CD4-positive, alpha-beta T cell treated with Interleukin-15 for 4 hours (primary cell): ENCODE measurements at regions not wholly inside any gene's neighbourhood (a gene's known extent, or its start where the extent isn't known, plus 50 kb on each side); places are given as distances from the start of the nearest gene placed in this dataset.

Experiments used
- DNase-seq: peaks from one replicate; pipeline ENCODE4 v3.0.0-alpha.2; 2020; ENCODE audit warnings: low spot score

DNA sequence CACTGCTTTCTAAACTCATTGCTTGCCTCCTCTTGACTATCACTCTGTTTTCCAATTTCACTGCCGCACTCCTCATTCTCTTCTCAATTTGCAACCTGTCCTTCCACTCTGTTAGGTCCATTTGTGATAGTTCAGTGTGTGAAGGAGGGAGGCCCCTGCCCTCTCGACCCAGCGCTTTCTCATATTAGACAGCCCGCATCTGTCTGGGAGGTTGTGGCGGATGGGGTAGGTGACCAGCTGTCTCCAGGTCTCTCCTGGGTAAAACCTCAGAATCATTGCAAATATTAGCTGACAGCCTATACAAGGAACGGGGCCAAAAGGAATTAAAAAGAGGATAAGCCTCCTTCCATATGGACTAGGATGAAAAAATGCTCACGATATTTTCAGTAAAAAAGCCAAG, 358.3 kb downstream of the SHQ1 start:
- DNase-seq: no peak

DNA sequence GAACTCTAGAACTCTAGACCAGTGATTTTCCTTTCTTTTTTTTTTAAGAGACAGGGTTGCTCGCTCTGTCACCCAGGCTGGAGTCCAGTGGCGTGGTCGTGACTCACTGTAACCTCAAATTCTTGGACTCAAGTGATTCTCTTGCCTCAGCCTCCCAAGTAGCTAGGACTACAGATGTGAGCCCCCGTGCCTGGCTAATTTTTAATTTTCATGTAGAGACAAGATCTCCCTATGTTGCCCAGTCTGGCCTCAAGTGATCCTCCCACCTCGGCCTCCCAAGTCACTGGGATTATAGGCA, 359.6 kb downstream of the SHQ1 start:
- DNase-seq: no peak

- DNase-seq: no peak
Measured at GRCh38 chr3:72487946-72488737, 360.1 kb downstream of the SHQ1 start.

- DNase-seq: peak; percentile 2
Measured at GRCh38 chr3:72487078-72487765, 361.0 kb downstream of the SHQ1 start.

DNA sequence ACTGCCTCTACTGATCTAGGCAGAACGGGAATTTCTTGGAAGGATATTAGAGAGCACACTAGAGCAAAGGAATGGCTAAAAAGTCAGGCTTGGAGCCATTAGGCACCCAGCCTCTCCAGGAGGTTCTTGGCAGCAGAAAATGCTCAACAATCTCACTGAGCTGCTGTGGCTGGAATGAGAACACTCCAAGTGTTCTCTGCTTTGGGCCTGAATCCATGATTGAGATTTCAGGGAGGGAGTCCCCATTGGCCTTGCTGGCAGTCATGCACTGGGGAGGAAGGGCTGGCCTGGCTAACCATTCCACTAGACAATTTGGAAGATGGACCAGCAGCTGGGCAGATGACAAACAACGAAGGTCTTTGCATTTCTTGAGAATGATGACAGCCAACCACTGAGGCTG, 362.6 kb downstream of the SHQ1 start:
- DNase-seq: no peak

- DNase-seq: no peak
Measured at GRCh38 chr3:72483554-72484104, 364.6 kb downstream of the SHQ1 start.

- DNase-seq: peak; percentile 62
Measured at GRCh38 chr3:72482589-72483321, 365.5 kb downstream of the SHQ1 start.

- no peak for DNase-seq
Measured at GRCh38 chr3:72481542-72481941, 366.7 kb downstream of the SHQ1 start.

- no peak for DNase-seq
Measured at GRCh38 chr3:72480366-72480765, 367.9 kb downstream of the SHQ1 start.

DNA sequence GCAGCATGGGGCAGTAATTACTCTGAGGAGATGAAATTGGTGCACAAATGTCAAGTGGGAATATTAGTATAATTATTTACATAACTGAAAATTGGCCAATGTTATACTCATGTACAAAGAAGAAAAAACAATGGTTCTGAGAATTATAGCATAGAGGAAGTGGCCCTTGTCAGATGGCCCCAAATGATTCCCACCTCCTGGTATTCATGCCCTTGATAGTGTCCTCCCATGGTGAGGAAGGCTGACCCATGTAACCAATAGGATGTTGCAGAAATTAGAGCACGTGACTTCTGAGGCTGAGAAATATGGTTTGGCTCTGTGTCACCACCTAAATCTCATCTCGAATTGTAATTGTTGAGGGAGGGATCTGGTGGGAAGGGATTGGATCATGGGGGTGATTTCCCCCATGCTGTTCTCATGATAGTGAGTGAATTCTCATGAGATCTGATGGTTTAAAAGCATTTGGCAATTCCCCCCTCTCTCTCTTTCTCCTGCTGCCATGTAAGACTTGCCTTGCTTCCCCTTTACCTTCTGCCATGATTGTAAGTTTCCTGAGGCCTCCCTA, 368.5 kb downstream of the SHQ1 start:
- DNase-seq: no peak

DNA sequence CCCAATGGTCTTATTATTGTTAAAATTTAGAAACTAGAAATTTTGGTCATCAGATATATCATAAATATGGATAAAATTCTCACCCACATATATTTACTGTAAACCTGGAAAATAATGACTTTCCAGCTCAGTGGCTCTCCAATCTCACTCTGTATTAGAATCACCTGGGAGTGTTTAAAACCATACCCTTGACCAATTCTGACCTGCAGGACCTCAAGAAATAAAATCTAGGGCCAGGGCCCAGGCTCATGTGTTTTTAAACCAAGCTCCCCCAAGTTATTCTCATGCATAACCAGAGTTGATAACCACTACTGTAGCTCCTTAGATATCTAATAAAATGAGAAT, 372.1 kb downstream of the SHQ1 start:
- DNase-seq: no peak

DNA sequence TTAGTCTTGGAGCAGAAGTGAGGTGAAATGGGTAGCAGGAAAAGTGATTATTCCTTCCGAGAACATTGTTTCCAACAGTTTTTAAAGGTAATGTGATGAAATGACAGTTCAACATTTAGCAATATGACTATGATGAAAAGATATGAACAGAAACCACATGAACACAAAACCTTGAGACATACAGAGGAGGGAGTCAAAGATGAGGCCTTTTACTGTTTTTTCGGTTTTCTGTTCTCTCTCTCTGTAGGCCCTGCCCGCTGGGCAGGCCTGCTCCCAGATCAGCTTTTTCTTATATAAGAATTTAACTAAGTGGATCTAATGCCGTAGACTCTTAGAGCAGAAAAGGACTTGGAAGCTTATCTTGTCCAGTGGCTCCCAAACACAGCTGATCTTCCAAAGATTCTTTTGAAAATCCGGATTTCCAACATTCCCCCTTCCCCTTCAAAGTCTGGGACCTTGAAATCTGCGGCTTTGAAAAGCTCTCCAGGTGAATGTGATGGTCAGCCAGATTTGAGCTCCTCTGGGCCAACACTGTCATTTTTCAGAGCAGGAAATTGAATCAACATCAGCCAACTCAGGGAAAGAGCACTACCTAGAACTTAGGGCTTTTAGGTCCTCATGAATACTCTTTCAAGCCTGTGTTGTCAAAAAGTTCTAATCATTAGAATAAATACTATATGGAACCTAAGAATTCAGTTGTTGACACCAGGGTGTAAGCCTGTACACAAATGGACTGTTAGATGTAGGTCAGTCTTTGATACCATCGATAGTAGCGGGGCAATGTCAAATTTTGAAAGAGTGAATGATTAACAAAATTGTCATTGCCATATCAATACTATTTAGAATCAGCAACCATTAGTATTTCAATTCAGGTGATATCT, 372.7 kb downstream of the SHQ1 start:
- no peak for DNase-seq

GRCh38 chr3:72474775-72475174, 373.5 kb downstream of the SHQ1 start:
- no peak for DNase-seq

DNA sequence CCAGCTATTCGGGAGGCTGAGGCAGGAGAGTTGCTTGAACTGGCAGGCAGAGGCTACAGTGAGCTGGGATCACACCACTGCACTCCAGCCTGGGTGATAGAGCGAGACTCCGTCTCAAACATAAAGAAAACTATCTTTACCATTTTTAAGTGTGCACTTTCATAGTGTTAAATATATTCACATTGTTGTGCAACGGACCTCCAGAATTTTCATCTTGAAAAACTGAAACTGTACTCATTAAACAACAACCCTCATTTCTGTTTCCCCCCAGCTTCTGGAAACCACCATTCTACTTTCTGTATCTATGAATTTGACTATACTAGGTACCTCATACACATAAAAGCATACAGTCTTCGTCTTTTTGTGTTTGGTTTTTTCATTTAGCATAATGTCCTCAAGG, 375.1 kb downstream of the SHQ1 start:
- DNase-seq: no peak

DNA sequence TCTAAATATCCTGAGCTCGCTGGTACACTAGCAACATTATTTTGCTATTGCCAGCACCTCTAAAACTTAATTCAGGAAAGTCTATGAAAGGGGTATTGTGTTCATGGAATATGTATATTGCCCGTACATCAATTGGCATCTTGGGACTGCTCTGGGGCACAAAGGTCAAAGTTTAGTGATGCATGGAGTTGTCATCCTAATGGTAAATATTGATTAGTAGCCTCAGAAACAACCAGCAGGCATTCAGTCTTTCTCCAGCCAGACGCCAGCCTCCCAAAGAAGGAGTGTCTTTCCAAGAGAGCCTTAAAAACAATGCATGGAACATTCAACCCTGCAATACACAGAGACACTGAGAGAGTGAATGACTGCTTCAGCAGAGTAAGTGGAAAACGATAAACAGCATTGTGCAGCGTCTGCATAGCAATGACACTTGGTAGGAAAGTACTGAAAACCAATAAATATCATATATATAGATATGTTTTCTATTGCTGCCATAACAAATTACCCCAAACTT, 377.3 kb downstream of the SHQ1 start:
- DNase-seq: no peak

- DNase-seq: no peak
Measured at GRCh38 chr3:72465853-72466252, 382.4 kb downstream of the SHQ1 start.

DNA sequence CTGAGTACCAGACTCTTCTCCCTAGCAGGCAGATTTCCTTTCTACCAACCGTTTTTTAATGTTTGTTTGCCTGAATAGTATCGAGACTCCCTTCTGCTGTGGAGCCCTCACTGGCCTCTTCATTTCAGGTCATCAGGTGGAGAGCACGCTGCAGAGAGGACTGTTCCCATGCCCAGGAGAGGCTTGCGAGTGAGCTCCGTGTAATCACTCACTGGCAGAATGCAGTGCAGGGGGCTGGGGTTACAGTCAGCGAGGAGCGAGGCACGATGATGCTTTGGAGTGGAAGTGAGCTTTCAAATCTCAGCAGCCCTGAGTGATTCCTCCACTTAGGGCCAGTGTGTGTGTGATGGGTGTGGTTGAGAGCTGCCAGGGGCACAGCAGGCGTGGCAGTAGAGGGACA, 385.2 kb downstream of the SHQ1 start:
- no peak for DNase-seq

DNA sequence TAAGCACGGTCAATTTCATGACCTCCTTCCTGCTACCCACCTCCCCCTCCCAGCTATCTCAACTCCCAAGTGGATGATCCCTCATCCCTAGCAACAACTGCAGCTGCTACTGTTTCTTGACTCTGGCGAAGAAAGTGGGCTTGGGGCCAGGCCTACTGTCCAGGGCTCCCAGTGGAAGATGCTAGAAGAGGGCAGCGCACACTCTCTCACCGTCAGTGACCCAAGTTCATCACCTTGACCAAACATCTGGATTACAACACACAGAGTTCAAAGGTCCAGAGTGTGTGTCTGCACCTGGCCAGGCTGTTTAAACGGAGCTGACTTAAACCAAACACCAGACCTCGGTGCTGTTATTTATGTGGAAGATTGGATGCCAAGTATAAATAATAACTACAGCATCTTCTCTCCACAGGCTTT, 385.6 kb downstream of the SHQ1 start:
- DNase-seq: no peak

GRCh38 chr3:72461787-72462186, 386.5 kb downstream of the SHQ1 start:
- DNase-seq: no peak

DNA sequence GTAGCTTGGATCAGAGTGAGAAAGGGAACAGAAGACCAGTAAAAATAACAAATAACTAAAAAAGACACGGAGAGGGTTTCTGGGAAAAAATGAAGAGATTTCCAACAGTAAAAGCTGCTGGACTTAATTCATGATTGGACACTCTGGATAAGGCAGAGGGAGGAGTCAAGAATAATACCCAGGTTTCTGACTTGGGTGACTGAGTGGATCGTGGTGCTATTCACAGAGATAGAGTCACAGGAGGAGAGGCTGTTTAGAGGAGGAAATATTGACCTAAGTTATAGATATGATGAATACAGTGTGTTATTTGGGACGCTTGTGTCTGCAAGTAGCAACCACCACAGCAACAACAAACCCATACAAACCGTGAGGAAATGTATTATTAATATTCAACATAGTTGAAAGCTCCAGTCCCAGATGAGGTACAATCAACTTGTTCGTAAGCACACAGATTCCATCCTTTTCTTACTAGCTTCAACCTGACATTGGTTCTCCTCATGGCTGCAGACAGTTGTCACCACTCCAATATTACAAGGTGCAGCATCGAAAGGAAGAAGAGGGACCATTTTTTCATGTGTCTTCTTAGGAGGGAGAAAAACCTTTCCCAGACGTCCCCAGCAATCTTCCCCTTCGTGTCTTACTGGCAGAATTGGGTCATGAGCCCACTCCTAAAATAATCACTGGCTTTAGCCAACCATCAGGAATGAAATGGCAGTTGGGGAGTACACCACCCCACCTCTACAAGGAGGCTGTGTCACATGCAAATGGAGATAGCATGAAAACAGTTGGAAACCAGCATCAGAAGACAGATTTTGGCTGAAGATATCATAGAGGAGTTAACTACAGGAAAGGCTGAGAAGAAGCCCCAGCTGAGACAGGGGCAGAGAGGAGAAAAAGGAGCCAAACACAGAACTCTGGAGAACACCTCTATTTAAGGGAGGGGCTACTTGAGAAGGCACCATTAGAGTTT, 387.8 kb downstream of the SHQ1 start:
- no peak for DNase-seq
